Ishikawa (cell line): ENCODE measurements at regions not wholly inside any gene's neighbourhood (a gene's known extent, or its start where the extent isn't known, plus 50 kb on each side); places are given as distances from the start of the nearest gene placed in this dataset.

Experiments
- CEBPB ChIP-seq: IDR thresholded peaks from 2 replicates; pipeline ENCODE4 v1.6.1; 2012
- CREB1 ChIP-seq: IDR thresholded peaks from 2 replicates; pipeline ENCODE4 v1.6.1; 2012; ENCODE audit warnings: low read depth
- EGR1 ChIP-seq: IDR thresholded peaks from 2 replicates; pipeline ENCODE4 v1.6.1; 2012
- EP300 ChIP-seq: IDR thresholded peaks from 2 replicates; pipeline ENCODE4 v1.6.1; 2012; ENCODE audit warnings: borderline replicate concordance
- FOXM1 ChIP-seq: IDR thresholded peaks from 2 replicates; pipeline ENCODE4 v1.6.1; 2012; ENCODE audit warnings: low read depth, borderline replicate concordance
- MAX ChIP-seq: IDR thresholded peaks from 2 replicates; pipeline ENCODE4 v1.6.1; 2012
- NFIC ChIP-seq: IDR thresholded peaks from 2 replicates; pipeline ENCODE4 v1.6.1; 2012
- RAD21 ChIP-seq: IDR thresholded peaks from 2 replicates; pipeline ENCODE4 v1.6.1; 2012; ENCODE audit warnings: low read depth
- REST ChIP-seq: IDR thresholded peaks from 2 replicates; pipeline ENCODE4 v1.6.1; 2012; ENCODE audit warnings: low read depth, mild to moderate bottlenecking
- TAF1 ChIP-seq: IDR thresholded peaks from 2 replicates; pipeline ENCODE4 v1.6.1; 2012; ENCODE audit warnings: low read depth, mild to moderate bottlenecking
- TCF12 ChIP-seq: IDR thresholded peaks from 2 replicates; pipeline ENCODE4 v1.6.1; 2012; ENCODE audit warnings: low read depth
- TEAD4 ChIP-seq: IDR thresholded peaks from 2 replicates; pipeline ENCODE4 v1.6.1; 2012
- YY1 ChIP-seq: IDR thresholded peaks from 2 replicates; pipeline ENCODE4 v1.6.1; 2012; ENCODE audit warnings: low read depth
- ZBTB7A ChIP-seq: IDR thresholded peaks from 2 replicates; pipeline ENCODE4 v1.6.1; 2012; ENCODE audit warnings: low read depth
- TF ChIP-seq, protein P1 (sequence below): IDR thresholded peaks from 2 replicates; pipeline ENCODE4 v1.6.1; 2012

DNA sequence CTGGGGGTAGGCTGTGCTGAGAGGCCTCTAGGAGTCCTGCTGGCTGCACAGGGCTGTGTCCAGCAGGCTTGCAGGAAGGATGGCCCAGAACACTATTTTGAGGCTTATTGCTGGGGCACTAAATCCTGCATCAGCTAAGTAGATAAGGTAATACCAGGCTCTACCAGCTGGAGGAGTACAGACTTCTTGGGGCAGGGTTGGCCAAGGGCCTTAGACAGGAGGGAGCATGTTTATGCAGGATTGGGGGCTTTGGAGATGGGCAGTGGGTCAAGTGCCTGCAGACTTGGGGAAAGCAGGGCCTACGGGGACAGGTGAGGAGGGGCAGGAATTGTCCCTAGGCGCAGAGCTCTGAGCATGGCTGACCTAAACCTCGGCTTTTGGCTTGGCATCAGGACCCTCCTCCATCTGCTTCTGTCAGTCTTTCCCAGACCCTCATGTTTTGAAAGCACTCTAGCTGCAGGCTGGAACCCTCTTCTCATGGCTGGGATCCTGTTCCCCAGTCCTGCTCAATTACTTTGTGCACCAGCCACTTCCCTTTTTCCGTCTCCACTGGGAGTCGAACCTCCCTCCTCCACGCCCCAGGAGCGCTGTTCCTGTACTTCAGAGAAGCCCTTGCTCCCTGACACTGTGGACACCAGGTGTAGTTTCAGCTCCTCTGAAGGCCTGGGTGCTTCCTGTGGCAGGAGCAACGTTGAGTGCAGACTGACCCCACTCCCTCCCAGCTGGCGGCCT is 61.0 kb upstream of the SPTLC1 start:
- TF ChIP-seq FOXM1 (no peak), REST (no peak), RAD21 (peak; percentile 19; the same call in 1 of the 2 replicates)
- TF ChIP-seq, protein P1, sequence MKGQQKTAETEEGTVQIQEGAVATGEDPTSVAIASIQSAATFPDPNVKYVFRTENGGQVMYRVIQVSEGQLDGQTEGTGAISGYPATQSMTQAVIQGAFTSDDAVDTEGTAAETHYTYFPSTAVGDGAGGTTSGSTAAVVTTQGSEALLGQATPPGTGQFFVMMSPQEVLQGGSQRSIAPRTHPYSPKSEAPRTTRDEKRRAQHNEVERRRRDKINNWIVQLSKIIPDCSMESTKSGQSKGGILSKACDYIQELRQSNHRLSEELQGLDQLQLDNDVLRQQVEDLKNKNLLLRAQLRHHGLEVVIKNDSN, result no peak

- no peak for TF ChIP-seq FOXM1
- no peak for TF ChIP-seq YY1
- TF ChIP-seq CREB1, result no peak
- TF ChIP-seq NFIC, result no peak
- TF ChIP-seq EGR1, result no peak
- no peak for TF ChIP-seq RAD21
- TF ChIP-seq, protein P1, result no peak
- no peak for TF ChIP-seq TAF1
- no peak for TF ChIP-seq ZBTB7A
- no peak for TF ChIP-seq EP300
- no peak for TF ChIP-seq TEAD4
- no peak for TF ChIP-seq CEBPB
- TF ChIP-seq MAX, result no peak
- TF ChIP-seq REST, result no peak
- no peak for TF ChIP-seq TCF12
These were observed 60.2 kb upstream of the SPTLC1 start for GRCh38 chr9:92175441-92175840.

DNA sequence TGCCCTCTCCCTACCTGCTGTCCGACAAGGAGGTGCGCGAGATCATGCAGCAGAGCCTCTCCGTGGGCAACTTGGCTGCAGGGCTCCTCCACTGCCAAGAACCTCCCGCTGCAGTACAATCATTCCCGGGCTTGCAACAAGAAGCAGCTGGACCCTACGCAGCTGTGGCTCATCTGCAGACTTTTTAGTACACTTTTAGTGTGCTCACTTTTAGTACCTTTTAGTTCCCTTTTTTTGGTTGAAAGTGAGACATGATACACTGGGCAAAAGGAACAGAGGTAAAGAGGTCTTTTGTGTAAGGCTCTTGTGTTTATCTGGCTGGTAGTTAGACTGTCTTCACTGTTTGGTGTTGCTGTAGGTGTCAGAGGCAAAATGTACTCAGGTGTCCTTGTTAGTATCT is 58.1 kb upstream of the SPTLC1 start:
- no peak for TF ChIP-seq EGR1
- no peak for TF ChIP-seq FOXM1
- TF ChIP-seq, protein P1, result no peak
- TF ChIP-seq TEAD4, result no peak
- TF ChIP-seq TAF1, result no peak
- TF ChIP-seq REST, result no peak
- TF ChIP-seq RAD21, result no peak

GRCh38 chr9:92171822-92172221 is 56.6 kb upstream of the SPTLC1 start:
- TF ChIP-seq NFIC (no peak), FOXM1 (no peak), TAF1 (no peak), TEAD4 (no peak), CREB1 (no peak), MAX (no peak), EP300 (no peak), TCF12 (no peak), YY1 (no peak), CEBPB (no peak), EGR1 (no peak), ZBTB7A (no peak), REST (no peak), RAD21 (no peak)
- TF ChIP-seq, protein P1, result no peak
